ENCODE measurements at regions not wholly inside any gene's neighbourhood (a gene's known extent, or its start where the extent isn't known, plus 50 kb on each side); places are given as distances from the start of the nearest gene placed in this dataset.

- no peak for DNase-seq (ENCODE audit: low spot score)
- ChIA-PET CTCF (no interaction called here), POLR2A (ENCODE audit: low non-redundant PET) (no interaction called here)
- Histone ChIP-seq H3K27ac (ENCODE audit: low read depth, low read length, poor library complexity, severe bottlenecking) (no peak overlapping the region), H3K4me1 (ENCODE audit: insufficient read depth, low read length, poor library complexity, severe bottlenecking) (no peaks in the 10 kb centered on the region), H3K36me3 (ENCODE audit: insufficient read depth, low read length, poor library complexity, severe bottlenecking) (no peaks in the 10 kb centered on the region), H3K9me3 (ENCODE audit: low read depth, low read length, poor library complexity, severe bottlenecking) (no peaks in the 10 kb centered on the region), H3K4me3 (ENCODE audit: low read depth, low read length, poor library complexity, severe bottlenecking) (no peak overlapping the region), H3K27me3 (replicated peaks; ENCODE audit: insufficient read depth, low read depth, low read length, poor library complexity) (no peaks in the 10 kb centered on the region)
- BruUV-seq (replicated peaks) = no TSS peak
- intact Hi-C loops (cut with micrococcal nuclease; ENCODE audit: unreplicated experiment) = no loop called here
- TF ChIP-seq, protein P1, sequence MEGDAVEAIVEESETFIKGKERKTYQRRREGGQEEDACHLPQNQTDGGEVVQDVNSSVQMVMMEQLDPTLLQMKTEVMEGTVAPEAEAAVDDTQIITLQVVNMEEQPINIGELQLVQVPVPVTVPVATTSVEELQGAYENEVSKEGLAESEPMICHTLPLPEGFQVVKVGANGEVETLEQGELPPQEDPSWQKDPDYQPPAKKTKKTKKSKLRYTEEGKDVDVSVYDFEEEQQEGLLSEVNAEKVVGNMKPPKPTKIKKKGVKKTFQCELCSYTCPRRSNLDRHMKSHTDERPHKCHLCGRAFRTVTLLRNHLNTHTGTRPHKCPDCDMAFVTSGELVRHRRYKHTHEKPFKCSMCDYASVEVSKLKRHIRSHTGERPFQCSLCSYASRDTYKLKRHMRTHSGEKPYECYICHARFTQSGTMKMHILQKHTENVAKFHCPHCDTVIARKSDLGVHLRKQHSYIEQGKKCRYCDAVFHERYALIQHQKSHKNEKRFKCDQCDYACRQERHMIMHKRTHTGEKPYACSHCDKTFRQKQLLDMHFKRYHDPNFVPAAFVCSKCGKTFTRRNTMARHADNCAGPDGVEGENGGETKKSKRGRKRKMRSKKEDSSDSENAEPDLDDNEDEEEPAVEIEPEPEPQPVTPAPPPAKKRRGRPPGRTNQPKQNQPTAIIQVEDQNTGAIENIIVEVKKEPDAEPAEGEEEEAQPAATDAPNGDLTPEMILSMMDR (conservative IDR thresholded peaks at IDR 0.05; ENCODE audit: low read depth, low read length) = no peak
- no peak for TF ChIP-seq EZH2 (IDR thresholded peaks at IDR 0.05; ENCODE audit: borderline replicate concordance, low read depth, low read length, poor library complexity, severe bottlenecking)
Observed at GRCh38 chr3:72559385-72559784, 288.9 kb downstream of the SHQ1 start.

DNA sequence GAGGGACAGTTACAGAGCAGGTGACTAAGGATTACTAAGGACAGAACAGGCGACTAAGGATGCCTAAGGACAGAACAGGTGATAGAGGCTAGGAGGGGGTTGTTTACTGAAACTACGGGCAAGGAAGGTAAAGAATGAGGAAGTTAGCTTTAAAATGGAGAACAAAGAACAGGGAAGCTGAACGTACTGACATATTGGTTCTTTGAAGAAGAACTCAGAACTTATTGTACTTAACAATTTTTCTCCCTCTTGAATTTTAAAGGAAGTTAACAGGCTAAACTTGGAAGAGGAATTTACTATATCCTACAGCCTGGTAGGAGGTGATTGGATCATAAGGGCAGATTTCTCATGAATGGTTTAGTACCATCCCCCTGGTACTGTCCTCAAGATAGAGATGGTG, 290.2 kb downstream of the SHQ1 start:
- Histone ChIP-seq H3K27me3 (replicated peaks; ENCODE audit: insufficient read depth, low read depth, low read length, poor library complexity) (no peaks in the 10 kb centered on the region), H3K9me3 (ENCODE audit: low read depth, low read length, poor library complexity, severe bottlenecking) (no peaks in the 10 kb centered on the region), H3K4me1 (ENCODE audit: insufficient read depth, low read length, poor library complexity, severe bottlenecking) (no peaks in the 10 kb centered on the region), H3K36me3 (ENCODE audit: insufficient read depth, low read length, poor library complexity, severe bottlenecking) (no peaks in the 10 kb centered on the region), H3K4me3 (ENCODE audit: low read depth, low read length, poor library complexity, severe bottlenecking) (no peak overlapping the region), H3K27ac (ENCODE audit: low read depth, low read length, poor library complexity, severe bottlenecking) (no peak overlapping the region)
- no peak for DNase-seq (ENCODE audit: low spot score)
- ChIA-PET POLR2A (ENCODE audit: low non-redundant PET) (no interaction called here), CTCF (no interaction called here)
- BruUV-seq (replicated peaks) = no TSS peak
- TF ChIP-seq, protein P1 (conservative IDR thresholded peaks at IDR 0.05; ENCODE audit: low read depth, low read length) = no peak
- no peak for TF ChIP-seq EZH2 (IDR thresholded peaks at IDR 0.05; ENCODE audit: borderline replicate concordance, low read depth, low read length, poor library complexity, severe bottlenecking)
- intact Hi-C loops (cut with micrococcal nuclease; ENCODE audit: unreplicated experiment) = no loop called here

GRCh38 chr3:72555714-72556113, 292.5 kb downstream of the SHQ1 start:
- no peak for TF ChIP-seq EZH2 (IDR thresholded peaks at IDR 0.05; ENCODE audit: borderline replicate concordance, low read depth, low read length, poor library complexity, severe bottlenecking)
- TF ChIP-seq, protein P1 (conservative IDR thresholded peaks at IDR 0.05; ENCODE audit: low read depth, low read length) = no peak
- Histone ChIP-seq H3K36me3 (ENCODE audit: insufficient read depth, low read length, poor library complexity, severe bottlenecking) (no peaks in the 10 kb centered on the region), H3K27ac (ENCODE audit: low read depth, low read length, poor library complexity, severe bottlenecking) (no peak overlapping the region), H3K9me3 (ENCODE audit: low read depth, low read length, poor library complexity, severe bottlenecking) (no peaks in the 10 kb centered on the region), H3K4me1 (ENCODE audit: insufficient read depth, low read length, poor library complexity, severe bottlenecking) (no peaks in the 10 kb centered on the region), H3K27me3 (replicated peaks; ENCODE audit: insufficient read depth, low read depth, low read length, poor library complexity) (no peaks in the 10 kb centered on the region), H3K4me3 (ENCODE audit: low read depth, low read length, poor library complexity, severe bottlenecking) (no peak overlapping the region)
- POLR2A ChIA-PET (ENCODE audit: low non-redundant PET) = no interaction called here
- intact Hi-C loops (cut with micrococcal nuclease; ENCODE audit: unreplicated experiment) = no loop called here
- DNase-seq (ENCODE audit: low spot score) = no peak
- CTCF ChIA-PET = no interaction called here
- BruUV-seq (replicated peaks) = no TSS peak
